Skeletal muscle tissue (tissue), 3 donors: ENCODE measurements at regions not wholly inside any gene's neighbourhood (a gene's known extent, or its start where the extent isn't known, plus 50 kb on each side); places are given as distances from the start of the nearest gene placed in this dataset.

Experiments used
- H3K27ac ChIP-seq: one replicate; pipeline ENCODE4 v1.7.0; 2013; ENCODE audit warnings: mild to moderate bottlenecking, low read depth, low read length, inconsistent platforms
- H3K27me3 ChIP-seq, 3 donors: one replicate each; pipeline ENCODE4 v1.7.0; 2013; ENCODE audit warnings: low read length in 3 of 3; ENCODE audit not compliant: control insufficient read depth in 3 of 3, insufficient read depth in 3 of 3
- H3K36me3 ChIP-seq, 3 donors: one replicate each; pipeline ENCODE4 v1.7.0; 2013; ENCODE audit warnings: low read length in 3 of 3; ENCODE audit not compliant: control insufficient read depth in 3 of 3, insufficient read depth in 3 of 3
- H3K4me1 ChIP-seq, 3 donors: one replicate each; pipeline ENCODE4 v1.7.0; 2013; ENCODE audit warnings: low read length in 3 of 3, mild to moderate bottlenecking in 3 of 3; ENCODE audit not compliant: control insufficient read depth in 3 of 3, insufficient read depth in 3 of 3
- H3K4me3 ChIP-seq, 3 donors: one replicate each; pipeline ENCODE4 v1.7.0; 2013; ENCODE audit warnings: low read length in 3 of 3
- H3K9ac ChIP-seq, 3 donors: one replicate each; pipeline ENCODE4 v1.7.0; 2013; ENCODE audit warnings: low read length in 3 of 3, mild to moderate bottlenecking in 3 of 3, moderate library complexity in 2 of 3, low read depth in 1 of 3
- H3K9me3 ChIP-seq, 3 donors: one replicate each; pipeline ENCODE4 v1.7.0; 2013; ENCODE audit warnings: low read length in 3 of 3; ENCODE audit not compliant: control insufficient read depth in 3 of 3
- donor health status: Osteomylitis.

DNA sequence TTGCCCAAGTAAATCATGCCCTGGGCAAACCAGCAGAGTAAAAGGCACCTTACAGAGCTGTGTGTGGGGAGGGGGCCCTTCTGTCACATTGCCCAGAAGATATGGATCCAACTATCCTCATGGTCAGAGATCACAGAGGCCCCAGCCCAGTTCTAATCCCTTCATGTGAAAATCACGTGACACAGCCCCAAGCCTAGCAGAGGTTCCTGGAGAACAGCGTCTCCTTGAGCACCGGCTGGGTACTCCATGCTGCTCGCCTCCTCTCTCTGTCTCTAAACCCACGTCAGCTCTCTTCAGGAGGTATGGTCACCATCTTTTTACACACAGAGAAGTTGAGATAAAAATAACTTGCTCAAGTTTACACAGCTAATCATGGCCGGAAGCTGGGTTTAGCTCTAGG lies 230.2 kb downstream of the ANKRD60 start:
- no peaks in the 10 kb centered on the region for H3K27me3 ChIP-seq
- no peak overlapping the region for H3K9ac ChIP-seq
- H3K4me3 ChIP-seq, result no peak overlapping the region
- H3K4me1 ChIP-seq, result peaks cover 20 to 31% (median 28%) of the 10 kb centered on the region in 3 donors
- no peaks in the 10 kb centered on the region for H3K36me3 ChIP-seq
- H3K9me3 ChIP-seq, result no peaks in the 10 kb centered on the region
- H3K27ac ChIP-seq, result no peak overlapping the region

DNA sequence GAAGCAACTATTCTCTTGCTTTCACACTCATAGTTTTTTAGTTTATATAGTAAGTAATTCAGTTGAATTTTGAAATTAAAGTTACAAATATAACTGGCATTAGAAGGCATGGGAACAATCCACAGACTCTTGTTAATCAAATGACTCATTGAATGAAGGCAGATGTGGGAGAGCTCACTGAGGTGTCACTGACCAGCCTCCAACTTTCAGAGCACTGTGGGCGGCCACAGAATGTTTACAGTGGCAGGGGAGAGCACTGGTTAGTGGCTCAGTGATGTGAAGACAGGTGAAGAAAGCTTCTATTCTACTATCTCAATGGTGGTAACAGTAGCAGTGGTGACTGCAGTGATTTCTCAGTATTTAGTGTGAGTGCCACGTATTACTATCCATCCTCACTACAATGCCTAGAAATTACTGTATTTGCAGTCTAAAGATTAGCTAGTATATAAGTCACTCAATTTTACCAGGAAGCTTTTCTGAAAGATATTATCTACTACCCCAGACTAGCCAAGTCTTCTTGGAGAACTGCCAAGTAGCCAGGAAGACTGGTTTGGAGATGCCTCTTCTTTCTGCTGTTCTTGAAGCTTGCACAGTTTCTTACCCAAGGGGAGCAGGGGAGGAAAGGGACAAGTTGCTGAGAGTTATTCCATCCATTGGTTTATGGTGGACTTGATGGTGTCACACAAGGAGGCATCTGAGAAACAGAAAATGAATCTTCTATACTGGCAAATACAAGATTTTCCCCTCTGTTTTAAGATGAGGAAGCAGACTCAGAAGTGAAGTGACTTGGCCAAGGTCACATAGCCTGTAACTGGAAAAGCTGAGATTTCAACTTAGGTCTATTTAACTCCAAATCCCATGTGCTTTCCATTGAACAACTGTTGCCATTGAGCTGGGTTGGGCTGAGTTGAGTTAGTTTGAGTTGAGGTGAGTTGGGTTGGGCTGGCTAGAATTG lies 231.2 kb downstream of the ANKRD60 start:
- H3K9ac ChIP-seq, result no peak overlapping the region
- H3K27me3 ChIP-seq, result no peaks in the 10 kb centered on the region
- no peaks in the 10 kb centered on the region for H3K36me3 ChIP-seq
- peaks cover 20 to 31% (median 28%) of the 10 kb centered on the region in 3 donors for H3K4me1 ChIP-seq
- H3K9me3 ChIP-seq, result no peaks in the 10 kb centered on the region
- no peak overlapping the region for H3K27ac ChIP-seq
- no peak overlapping the region for H3K4me3 ChIP-seq

- Histone ChIP-seq H3K4me3 (no peak overlapping the region), H3K27me3 (no peaks in the 10 kb centered on the region), H3K27ac (no peak overlapping the region), H3K9ac (no peak overlapping the region), H3K36me3 (no peaks in the 10 kb centered on the region), H3K9me3 (no peaks in the 10 kb centered on the region), H3K4me1 (peaks cover 17 to 28% (median 25%) of the 10 kb centered on the region in 3 donors)
Observed at GRCh38 chr20:57996465-57996864, 232.0 kb downstream of the ANKRD60 start.

DNA sequence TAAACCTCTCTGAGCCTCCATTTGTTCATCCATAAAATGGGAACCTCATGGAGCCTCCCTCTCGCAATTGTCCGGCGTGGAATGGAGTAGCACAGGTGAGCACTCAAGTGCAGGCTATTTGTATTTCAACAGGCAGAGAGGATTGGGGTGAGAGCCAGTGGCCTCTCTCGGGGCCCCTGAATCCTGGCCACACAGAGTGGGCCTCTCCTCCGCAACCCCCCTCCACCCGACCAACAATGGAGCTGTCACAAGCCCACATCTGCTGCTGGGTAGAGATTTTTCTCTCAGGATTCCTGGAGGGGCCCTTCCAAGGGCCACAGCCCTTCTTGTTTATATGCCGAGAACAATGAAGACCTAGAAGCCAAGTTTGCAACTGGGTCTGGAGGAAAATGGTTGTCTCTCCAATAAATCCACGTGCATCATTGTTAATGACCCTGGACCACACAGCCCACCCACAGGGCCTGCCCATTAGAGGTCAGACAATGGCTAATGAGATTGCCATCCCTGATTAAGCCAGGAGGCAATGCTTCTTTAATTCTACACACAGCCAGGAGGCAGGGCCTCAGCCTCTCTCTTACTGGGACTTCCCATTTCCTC lies 233.0 kb downstream of the ANKRD60 start:
- Histone ChIP-seq H3K27me3 (no peaks in the 10 kb centered on the region), H3K27ac (no peak overlapping the region), H3K9me3 (no peaks in the 10 kb centered on the region), H3K36me3 (no peaks in the 10 kb centered on the region), H3K9ac (no peak overlapping the region), H3K4me1 (peaks cover 7 to 24% (median 15%) of the 10 kb centered on the region in 3 donors), H3K4me3 (no peak overlapping the region)

GRCh38 chr20:57993716-57994431 lies 234.6 kb downstream of the ANKRD60 start:
- H3K9ac ChIP-seq, result no peak overlapping the region
- peaks cover 0 to 1% (median 0%) of the 10 kb centered on the region in 3 donors for H3K27me3 ChIP-seq
- H3K4me3 ChIP-seq, result no peak overlapping the region
- H3K36me3 ChIP-seq, result no peaks in the 10 kb centered on the region
- H3K9me3 ChIP-seq, result no peaks in the 10 kb centered on the region
- peaks cover under 1 to 11% (median 7%) of the 10 kb centered on the region in 3 donors for H3K4me1 ChIP-seq
- H3K27ac ChIP-seq, result no peak overlapping the region

GRCh38 chr20:57991211-57991881 lies 237.1 kb downstream of the ANKRD60 start:
- Histone ChIP-seq H3K4me3 (no peak overlapping the region), H3K27me3 (peaks cover 0 to 3% (median 0%) of the 10 kb centered on the region in 3 donors), H3K4me1 (peaks cover 0 to 7% (median 7%) of the 10 kb centered on the region in 3 donors), H3K9me3 (no peaks in the 10 kb centered on the region), H3K36me3 (no peaks in the 10 kb centered on the region), H3K9ac (no peak overlapping the region), H3K27ac (no peak overlapping the region)

DNA sequence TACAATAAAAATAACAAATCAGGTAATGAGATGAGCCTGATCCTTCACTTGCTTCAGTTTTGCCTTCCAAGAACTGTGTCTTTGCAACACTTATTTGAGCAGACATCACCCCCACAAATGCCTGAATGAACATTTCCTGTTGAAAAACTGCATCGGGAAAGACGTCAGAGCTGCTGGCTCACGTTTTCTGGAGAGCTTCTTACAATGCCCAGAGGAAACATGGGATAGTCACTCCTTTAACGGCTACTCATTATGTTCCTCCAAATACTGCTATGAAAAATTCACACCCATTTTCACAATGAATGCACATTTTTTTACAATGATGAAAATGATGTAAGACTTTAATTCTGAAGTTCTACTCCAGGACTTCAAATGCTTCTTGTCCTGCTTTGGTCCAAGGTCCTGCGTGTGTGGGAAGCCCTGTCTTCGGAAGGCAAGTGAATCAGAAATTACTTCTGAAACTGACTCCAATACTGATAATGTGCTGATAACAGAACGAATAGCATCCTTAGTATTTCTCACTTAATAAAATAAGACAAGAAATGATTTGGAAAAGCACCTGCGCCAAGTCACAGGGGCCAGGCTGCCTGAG lies 238.0 kb downstream of the ANKRD60 start:
- no peak overlapping the region for H3K27ac ChIP-seq
- H3K4me1 ChIP-seq, result peaks cover 0 to 7% (median 2%) of the 10 kb centered on the region in 3 donors
- peaks cover 0 to 3% (median 0%) of the 10 kb centered on the region in 3 donors for H3K27me3 ChIP-seq
- no peaks in the 10 kb centered on the region for H3K36me3 ChIP-seq
- no peaks in the 10 kb centered on the region for H3K9me3 ChIP-seq
- no peak overlapping the region for H3K9ac ChIP-seq
- H3K4me3 ChIP-seq, result no peak overlapping the region

DNA sequence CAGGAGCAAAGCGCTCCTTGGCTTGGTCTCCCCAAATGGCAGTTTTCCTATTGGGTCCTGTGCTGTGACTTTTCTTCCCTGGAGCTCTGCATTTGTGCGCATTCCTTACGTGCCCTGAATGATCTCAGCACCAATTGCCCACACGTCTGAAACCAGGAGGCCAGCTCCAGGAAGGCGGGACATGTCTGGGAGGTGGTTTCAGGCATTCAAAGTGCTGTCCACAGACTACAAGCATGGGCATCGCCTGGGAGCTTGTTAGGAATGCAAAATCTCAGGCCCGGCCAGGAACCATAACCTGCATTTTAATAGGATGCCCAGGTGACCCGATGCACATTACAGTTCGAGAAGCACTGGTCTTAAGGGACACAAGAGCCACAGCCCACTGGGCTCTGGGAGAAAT lies 239.6 kb downstream of the ANKRD60 start:
- peaks cover 0 to 7% (median 5%) of the 10 kb centered on the region in 3 donors for H3K4me1 ChIP-seq
- H3K27me3 ChIP-seq, result peaks cover 0 to 3% (median 0%) of the 10 kb centered on the region in 3 donors
- H3K9ac ChIP-seq, result no peak overlapping the region
- no peaks in the 10 kb centered on the region for H3K36me3 ChIP-seq
- no peak overlapping the region for H3K27ac ChIP-seq
- no peaks in the 10 kb centered on the region for H3K9me3 ChIP-seq
- no peak overlapping the region for H3K4me3 ChIP-seq

- Histone ChIP-seq H3K27me3 (peaks cover 0 to 3% (median 0%) of the 10 kb centered on the region in 3 donors), H3K27ac (no peak overlapping the region), H3K9ac (no peak overlapping the region), H3K4me3 (no peak overlapping the region), H3K36me3 (no peaks in the 10 kb centered on the region), H3K9me3 (no peaks in the 10 kb centered on the region), H3K4me1 (peaks cover 0 to 7% (median 5%) of the 10 kb centered on the region in 3 donors)
Observed at GRCh38 chr20:57988422-57988821, 240.0 kb downstream of the ANKRD60 start.
